GM12878 (cell line): ENCODE measurements at regions not wholly inside any gene's neighbourhood (a gene's known extent, or its start where the extent isn't known, plus 50 kb on each side); places are given as distances from the start of the nearest gene placed in this dataset.

Source experiments
- ATAC-seq: fragments of 200-7000 bp; cut with Tn5 transposase; 3 replicates; pipeline ENCODE4 v1.9.1; 2020; ENCODE audit warnings: mild to moderate bottlenecking, moderate library complexity
- BruUV-seq: library from RNA; stranded (reverse); fragments of 400-500 nt; replicated peaks from 2 replicates; lab custom pipeline; 2021; lab: Mats Ljungman, UMichigan
- CTCF ChIA-PET: fragments of 300-600 bp; sonication (Branson Sonifier 250); formaldehyde crosslinking; extraction: SDS; loops from one replicate; lab custom pipeline; 2021; ENCODE audit warnings: inconsistent platforms; lab: Yijun Ruan, JAX
- POLR2A ChIA-PET: fragments of 350-600 bp; formaldehyde crosslinking; extraction: SDS; loops from one replicate; lab custom pipeline; 2021; ENCODE audit warnings: inconsistent platforms; lab: Charles Lee
- RAD21 ChIA-PET: fragments of 300-600 bp; sonication (Branson Sonifier 250); formaldehyde crosslinking; loops from one replicate; lab custom pipeline; 2023; ENCODE audit warnings: antibody characterized with exemption; ENCODE audit not compliant: unreplicated experiment; lab: Charles Lee
- SMC1A ChIA-PET: fragments of 300-600 bp; sonication (Branson Sonifier 250); formaldehyde crosslinking; loops from one replicate; lab custom pipeline; 2023; ENCODE audit not compliant: unreplicated experiment, uncharacterized antibody; lab: Charles Lee
- DNase-seq: peaks from one replicate; pipeline ENCODE4 v3.0.0-alpha.2; 2011; ENCODE audit warnings: low read depth, low spot score
- FAIRE-seq: peaks from 3 replicates; lab custom pipeline; 2011; peaks lifted over from hg19 to GRCh38; lab: Jason Lieb, UNC
- H2AFZ ChIP-seq: 2 replicates; pipeline ENCODE4 v1.6.0; 2011; ENCODE audit warnings: low read depth, low read length, control low read depth; ENCODE audit not compliant: control insufficient read depth
- H3K27ac ChIP-seq: 2 replicates; pipeline ENCODE4 v1.5.1; 2011; ENCODE audit warnings: control low read depth; ENCODE audit not compliant: control insufficient read depth, insufficient read depth
- H3K27me3 ChIP-seq, 2 experiments: replicated peaks in 1 of 2; 2 replicates each; pipeline versions ENCODE4 v1.6.0 to v1.6.1; 2011; ENCODE audit warnings: low read length in 1 of 2; ENCODE audit not compliant: control insufficient read depth in 2 of 2, insufficient read depth in 2 of 2
- H3K36me3 ChIP-seq, 2 experiments: 2 replicates each; pipeline ENCODE4 v1.5.1; 2011; ENCODE audit warnings: low read length in 1 of 2; ENCODE audit not compliant: control insufficient read depth in 2 of 2, insufficient read depth in 2 of 2
- H3K4me1 ChIP-seq: 2 replicates; pipeline ENCODE4 v1.6.1; 2011; ENCODE audit warnings: mild to moderate bottlenecking, low read length, moderate library complexity, mixed read lengths; ENCODE audit not compliant: control insufficient read depth, insufficient read depth
- H3K4me2 ChIP-seq: 2 replicates; pipeline ENCODE4 v1.6.0; 2011; ENCODE audit warnings: control low read depth; ENCODE audit not compliant: control insufficient read depth, insufficient read depth
- H3K4me3 ChIP-seq: fragments of 200-600 bp; sonication (generic); 2 replicates; pipeline ENCODE4 v1.5.1; 2016
- H3K79me2 ChIP-seq: 2 replicates; pipeline ENCODE4 v1.6.0; 2011; ENCODE audit warnings: low read length; ENCODE audit not compliant: control insufficient read depth, insufficient read depth
- H3K9ac ChIP-seq: 2 replicates; pipeline ENCODE4 v1.8.0; 2011; ENCODE audit warnings: low read length, control low read depth, mixed read lengths; ENCODE audit not compliant: control insufficient read depth, insufficient read depth
- H3K9me3 ChIP-seq: replicated peaks from 3 replicates; pipeline ENCODE4 v1.5.1; 2011; ENCODE audit warnings: mild to moderate bottlenecking, low read length; ENCODE audit not compliant: control insufficient read depth, insufficient read depth
- H4K20me1 ChIP-seq: 2 replicates; pipeline ENCODE4 v1.6.0; 2011; ENCODE audit not compliant: control insufficient read depth, insufficient read depth
- SREBF1 ChIP-seq: IDR thresholded peaks from 2 replicates; pipeline ENCODE4 v1.6.1; 2012; ENCODE audit warnings: mild to moderate bottlenecking, low read length
- SUPT20H ChIP-seq: IDR thresholded peaks from 2 replicates; pipeline ENCODE4 v1.6.1; 2011; ENCODE audit warnings: low read depth, mild to moderate bottlenecking, low read length, moderate library complexity, borderline replicate concordance; ENCODE audit not compliant: control insufficient read depth
- WGBS: methylation state at CpG from one replicate; pipeline ENCODE4 v1.1.6; 2016; ENCODE audit warnings: low lambda C conversion rate; ENCODE audit not compliant: insufficient replicate concordance, insufficient coverage; ENCODE audit errors: missing lambda C conversion rate; 5-methylcytosine and 5-hydroxymethylcytosine counted together
- in situ Hi-C: fragments of 300-500 bp; cut with MboI; formaldehyde crosslinking; loops from 9 replicates; pipeline ENCODE4 v1.14.3; 2018; ENCODE audit warnings: mixed read lengths
- intact Hi-C: fragments of 100-400 bp; cut with micrococcal nuclease; formaldehyde crosslinking; loops from one replicate; pipeline ENCODE4 v1.14.2; 2022; ENCODE audit not compliant: unreplicated experiment
- TF ChIP-seq, protein P1 (sequence below): fragments of 450-650 bp; conservative IDR thresholded peaks from 2 replicates; pipeline ENCODE4 v1.6.1; 2017; ENCODE audit warnings: mild to moderate bottlenecking, moderate library complexity
- TF ChIP-seq, protein P2 (sequence below): fragments of 450-650 bp; IDR thresholded peaks from 2 replicates; pipeline ENCODE4 v1.6.1; 2018; ENCODE audit warnings: mild to moderate bottlenecking, low read depth, moderate library complexity; ENCODE audit not compliant: partially characterized antibody
- TF ChIP-seq, protein P3 (sequence below): fragments of 150-350 bp; IDR thresholded peaks from 2 replicates; pipeline ENCODE4 v1.6.1; 2016; ENCODE audit warnings: low read depth, low read length

DNA sequence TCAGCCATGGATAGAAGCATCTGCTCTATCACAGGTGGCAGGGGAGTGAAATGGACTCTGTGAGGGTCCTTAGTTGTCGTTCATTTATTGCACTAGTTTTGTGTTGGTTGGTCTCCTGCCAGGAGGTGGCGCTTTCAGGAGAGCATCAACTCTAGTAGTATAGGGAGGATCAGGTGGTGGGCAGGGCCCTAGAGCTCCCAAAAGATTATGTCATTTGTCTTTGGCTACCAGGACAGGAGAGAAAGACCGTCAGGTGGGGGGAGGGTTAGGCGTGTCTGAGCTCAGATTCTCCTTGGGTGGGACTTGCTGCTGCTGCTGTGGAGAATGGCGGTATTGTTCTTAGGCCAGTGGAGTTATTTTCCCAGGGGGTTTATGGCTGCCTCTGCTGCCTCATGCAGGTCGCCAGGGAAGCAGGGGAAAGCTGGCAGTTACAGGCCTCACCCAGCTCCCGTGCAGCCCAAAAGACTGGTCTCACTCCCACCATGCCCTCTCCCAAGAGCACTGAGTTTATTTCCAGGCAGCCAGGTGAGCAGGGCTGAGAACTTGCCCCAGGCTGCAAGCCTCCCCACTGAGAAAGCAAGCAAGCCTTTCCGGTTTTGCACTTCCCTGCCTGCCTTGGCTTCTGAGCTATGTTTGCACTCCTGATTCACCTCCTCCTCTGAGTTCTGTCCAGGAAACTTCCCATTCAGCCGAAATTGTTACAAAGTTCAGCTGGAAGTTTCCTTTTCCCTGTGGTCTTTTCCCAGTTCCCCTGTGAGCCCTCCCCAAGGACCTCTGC is 317.3 kb downstream of the TAF11L14 start:
- H2AFZ ChIP-seq: no peak overlapping the region
- H4K20me1 ChIP-seq: no peaks in the 10 kb centered on the region
- H3K4me1 ChIP-seq: no peaks in the 10 kb centered on the region
- in situ Hi-C loops: no loop called here
- intact Hi-C loops: no loop called here
- FAIRE-seq: no peak
- POLR2A ChIA-PET: no interaction called here
- SMC1A ChIA-PET: no interaction called here
- RAD21 ChIA-PET: no interaction called here
- H3K9me3 ChIP-seq: no peaks in the 10 kb centered on the region; the same call in 2 of the 3 replicates
- H3K36me3 ChIP-seq: no peaks in the 10 kb centered on the region
- CTCF ChIA-PET: no interaction called here
- no peak overlapping the region for H3K9ac ChIP-seq
- no peaks in the 10 kb centered on the region for H3K79me2 ChIP-seq
- TF ChIP-seq SREBF1: no peak
- TF ChIP-seq, protein P1, sequence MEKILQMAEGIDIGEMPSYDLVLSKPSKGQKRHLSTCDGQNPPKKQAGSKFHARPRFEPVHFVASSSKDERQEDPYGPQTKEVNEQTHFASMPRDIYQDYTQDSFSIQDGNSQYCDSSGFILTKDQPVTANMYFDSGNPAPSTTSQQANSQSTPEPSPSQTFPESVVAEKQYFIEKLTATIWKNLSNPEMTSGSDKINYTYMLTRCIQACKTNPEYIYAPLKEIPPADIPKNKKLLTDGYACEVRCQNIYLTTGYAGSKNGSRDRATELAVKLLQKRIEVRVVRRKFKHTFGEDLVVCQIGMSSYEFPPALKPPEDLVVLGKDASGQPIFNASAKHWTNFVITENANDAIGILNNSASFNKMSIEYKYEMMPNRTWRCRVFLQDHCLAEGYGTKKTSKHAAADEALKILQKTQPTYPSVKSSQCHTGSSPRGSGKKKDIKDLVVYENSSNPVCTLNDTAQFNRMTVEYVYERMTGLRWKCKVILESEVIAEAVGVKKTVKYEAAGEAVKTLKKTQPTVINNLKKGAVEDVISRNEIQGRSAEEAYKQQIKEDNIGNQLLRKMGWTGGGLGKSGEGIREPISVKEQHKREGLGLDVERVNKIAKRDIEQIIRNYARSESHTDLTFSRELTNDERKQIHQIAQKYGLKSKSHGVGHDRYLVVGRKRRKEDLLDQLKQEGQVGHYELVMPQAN: no peak
- TF ChIP-seq, protein P2, sequence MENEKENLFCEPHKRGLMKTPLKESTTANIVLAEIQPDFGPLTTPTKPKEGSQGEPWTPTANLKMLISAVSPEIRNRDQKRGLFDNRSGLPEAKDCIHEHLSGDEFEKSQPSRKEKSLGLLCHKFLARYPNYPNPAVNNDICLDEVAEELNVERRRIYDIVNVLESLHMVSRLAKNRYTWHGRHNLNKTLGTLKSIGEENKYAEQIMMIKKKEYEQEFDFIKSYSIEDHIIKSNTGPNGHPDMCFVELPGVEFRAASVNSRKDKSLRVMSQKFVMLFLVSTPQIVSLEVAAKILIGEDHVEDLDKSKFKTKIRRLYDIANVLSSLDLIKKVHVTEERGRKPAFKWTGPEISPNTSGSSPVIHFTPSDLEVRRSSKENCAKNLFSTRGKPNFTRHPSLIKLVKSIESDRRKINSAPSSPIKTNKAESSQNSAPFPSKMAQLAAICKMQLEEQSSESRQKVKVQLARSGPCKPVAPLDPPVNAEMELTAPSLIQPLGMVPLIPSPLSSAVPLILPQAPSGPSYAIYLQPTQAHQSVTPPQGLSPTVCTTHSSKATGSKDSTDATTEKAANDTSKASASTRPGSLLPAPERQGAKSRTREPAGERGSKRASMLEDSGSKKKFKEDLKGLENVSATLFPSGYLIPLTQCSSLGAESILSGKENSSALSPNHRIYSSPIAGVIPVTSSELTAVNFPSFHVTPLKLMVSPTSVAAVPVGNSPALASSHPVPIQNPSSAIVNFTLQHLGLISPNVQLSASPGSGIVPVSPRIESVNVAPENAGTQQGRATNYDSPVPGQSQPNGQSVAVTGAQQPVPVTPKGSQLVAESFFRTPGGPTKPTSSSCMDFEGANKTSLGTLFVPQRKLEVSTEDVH: no peak
- TF ChIP-seq, protein P3, sequence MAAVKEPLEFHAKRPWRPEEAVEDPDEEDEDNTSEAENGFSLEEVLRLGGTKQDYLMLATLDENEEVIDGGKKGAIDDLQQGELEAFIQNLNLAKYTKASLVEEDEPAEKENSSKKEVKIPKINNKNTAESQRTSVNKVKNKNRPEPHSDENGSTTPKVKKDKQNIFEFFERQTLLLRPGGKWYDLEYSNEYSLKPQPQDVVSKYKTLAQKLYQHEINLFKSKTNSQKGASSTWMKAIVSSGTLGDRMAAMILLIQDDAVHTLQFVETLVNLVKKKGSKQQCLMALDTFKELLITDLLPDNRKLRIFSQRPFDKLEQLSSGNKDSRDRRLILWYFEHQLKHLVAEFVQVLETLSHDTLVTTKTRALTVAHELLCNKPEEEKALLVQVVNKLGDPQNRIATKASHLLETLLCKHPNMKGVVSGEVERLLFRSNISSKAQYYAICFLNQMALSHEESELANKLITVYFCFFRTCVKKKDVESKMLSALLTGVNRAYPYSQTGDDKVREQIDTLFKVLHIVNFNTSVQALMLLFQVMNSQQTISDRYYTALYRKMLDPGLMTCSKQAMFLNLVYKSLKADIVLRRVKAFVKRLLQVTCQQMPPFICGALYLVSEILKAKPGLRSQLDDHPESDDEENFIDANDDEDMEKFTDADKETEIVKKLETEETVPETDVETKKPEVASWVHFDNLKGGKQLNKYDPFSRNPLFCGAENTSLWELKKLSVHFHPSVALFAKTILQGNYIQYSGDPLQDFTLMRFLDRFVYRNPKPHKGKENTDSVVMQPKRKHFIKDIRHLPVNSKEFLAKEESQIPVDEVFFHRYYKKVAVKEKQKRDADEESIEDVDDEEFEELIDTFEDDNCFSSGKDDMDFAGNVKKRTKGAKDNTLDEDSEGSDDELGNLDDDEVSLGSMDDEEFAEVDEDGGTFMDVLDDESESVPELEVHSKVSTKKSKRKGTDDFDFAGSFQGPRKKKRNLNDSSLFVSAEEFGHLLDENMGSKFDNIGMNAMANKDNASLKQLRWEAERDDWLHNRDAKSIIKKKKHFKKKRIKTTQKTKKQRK: no peak
- TF ChIP-seq SUPT20H: no peak
- ATAC-seq: no peak
- WGBS: 22% methylated on average over 9 of the region's 9 CpGs
- no peak for DNase-seq
- BruUV-seq: no TSS peak
- no peaks in the 10 kb centered on the region for H3K27me3 ChIP-seq
- no peak overlapping the region for H3K4me2 ChIP-seq
- H3K27ac ChIP-seq: no peak overlapping the region
- no peak overlapping the region for H3K4me3 ChIP-seq
